Right cardiac atrium (tissue), 5 donors: ENCODE measurements at regions not wholly inside any gene's neighbourhood (a gene's known extent, or its start where the extent isn't known, plus 50 kb on each side); places are given as distances from the start of the nearest gene placed in this dataset.

Source experiments
- ATAC-seq, 2 donors: fragments of 200-7000 bp; cut with Tn5 transposase; one replicate each; pipeline versions ENCODE4 v1.8.0 to v1.9.1; 2020; ENCODE audit warnings: moderate library complexity in 2 of 2, mild to moderate bottlenecking in 1 of 2
- DNase-seq, 3 donors: peaks; one replicate each; pipeline ENCODE4 v3.0.0-alpha.2; 2020
- H3K27ac ChIP-seq: one replicate; pipeline ENCODE4 v1.5.1; 2013; ENCODE audit warnings: mild to moderate bottlenecking, low read length, control low read depth, moderate library complexity
- H3K27me3 ChIP-seq: one replicate; pipeline ENCODE4 v1.6.1; 2013; ENCODE audit not compliant: control insufficient read depth, insufficient read depth
- H3K4me1 ChIP-seq: one replicate; pipeline ENCODE4 v1.6.1; 2013; ENCODE audit warnings: low read length; ENCODE audit not compliant: control insufficient read depth, insufficient read depth
- H3K4me3 ChIP-seq: one replicate; pipeline ENCODE4 v1.5.1; 2013; ENCODE audit warnings: low read length, control low read depth
- H3K9me3 ChIP-seq: one replicate; pipeline ENCODE4 v1.6.1; 2013; ENCODE audit warnings: low read length; ENCODE audit not compliant: control insufficient read depth
- whole genome bisulfite sequencing: extraction: QIAGEN DNeasy Blood & Tissue Kit; methylation state at CpG from one replicate; pipeline ENCODE4 v1.1.7; 2013; 5-methylcytosine and 5-hydroxymethylcytosine counted together
- intact Hi-C, 4 donors: fragments of 100-400 bp; cut with DNase I; formaldehyde crosslinking; loops; one replicate each; pipeline versions ENCODE4 v1.11.0 to v1.14.0; 2022 to 2023
- donor health status: healthy with polysubstance abuse.
- donor health status: DM: no; HTN: yes; CAD: no.
- donor health status: DM: no; HTN: no; CAD: no.
- donor health status: DM: no; HTN: yes; CAD: no; lungs with severe emphysema.
- donor health status: DM: yes; HTN: yes; CAD: no.

DNA sequence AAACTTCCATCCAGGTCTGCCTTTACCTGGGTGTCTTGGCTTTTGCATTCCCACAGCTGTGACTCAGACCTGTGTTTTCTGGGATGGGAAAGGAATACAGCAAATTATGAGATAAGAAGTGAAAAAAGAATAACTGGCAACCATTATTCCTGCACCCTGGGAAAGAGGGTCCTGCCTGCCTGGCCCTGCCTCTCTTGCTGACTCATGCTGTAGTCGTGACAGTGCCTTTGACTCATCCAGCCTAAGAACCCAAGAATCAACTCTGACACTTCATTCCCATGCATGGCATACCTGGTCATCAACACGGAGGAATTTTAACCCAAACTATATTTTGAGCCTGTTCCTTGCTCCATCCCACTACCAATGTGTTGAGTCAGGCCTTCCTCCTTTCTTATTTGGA, 185.4 kb upstream of the SERP2 start:
- Histone ChIP-seq H3K4me1 (no peaks in the 10 kb centered on the region), H3K9me3 (no peaks in the 10 kb centered on the region), H3K4me3 (no peak overlapping the region), H3K27ac (no peak overlapping the region), H3K27me3 (no peaks in the 10 kb centered on the region)
- ATAC-seq (no peak), DNase-seq (no peak)
- intact Hi-C loops: no loop called here
- 87% methylated on average over 2 of the region's 2 CpGs for WGBS

DNA sequence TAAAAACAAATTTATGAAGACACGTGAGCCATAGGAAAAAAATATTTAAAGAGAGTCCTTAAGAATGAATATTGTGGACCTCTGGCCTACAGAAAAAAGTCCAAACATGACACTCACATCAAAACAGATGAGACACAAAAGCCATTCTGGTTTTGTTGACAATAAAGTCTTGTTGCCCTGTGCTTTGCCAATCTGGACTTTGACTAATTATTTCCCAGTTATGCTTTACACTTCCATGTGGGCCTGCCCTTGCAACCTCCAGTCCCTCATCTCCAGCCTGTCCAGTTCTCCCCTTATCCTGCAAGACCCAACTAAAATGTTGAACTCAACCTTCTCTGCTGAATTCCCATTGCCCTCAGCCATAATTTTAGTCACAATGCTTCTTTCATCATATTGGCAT, 184.5 kb upstream of the SERP2 start:
- ATAC-seq: no peak
- WGBS: 92% methylated on average over 1 of the region's 1 CpG
- Histone ChIP-seq H3K4me3 (no peak overlapping the region), H3K27me3 (no peaks in the 10 kb centered on the region), H3K9me3 (no peaks in the 10 kb centered on the region), H3K4me1 (no peaks in the 10 kb centered on the region), H3K27ac (no peak overlapping the region)
- intact Hi-C loops: no loop called here
- no peak for DNase-seq

DNA sequence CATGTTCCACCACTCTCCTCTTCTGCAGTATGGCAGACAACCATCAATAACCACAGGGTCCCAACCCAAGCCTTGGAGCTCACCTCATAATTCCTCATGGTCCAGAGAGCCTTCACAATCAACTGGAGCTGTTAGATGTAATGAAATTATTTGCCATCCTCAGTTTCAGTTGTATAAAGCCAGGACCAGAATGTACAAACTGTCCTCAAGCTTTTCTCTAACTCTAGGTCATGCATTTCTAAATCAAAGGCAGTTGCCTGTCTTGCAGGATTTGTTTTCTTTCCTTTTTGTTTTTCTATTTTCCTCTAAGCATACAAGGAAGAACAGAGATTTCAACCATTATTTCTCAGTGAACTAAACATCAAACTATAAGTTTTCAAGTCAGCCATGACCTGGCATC, 182.5 kb upstream of the SERP2 start:
- peak in 1 of 2 donors; percentile 43 for ATAC-seq
- no peak overlapping the region for H3K4me3 ChIP-seq
- intact Hi-C loops: loop anchor here in 3 of 4 donors (5.0 to 10.0 kb wide), 3 partner anchors 34 to 246 kb away; no protein-coding TSS in a partner anchor
- H3K27me3 ChIP-seq: no peaks in the 10 kb centered on the region
- no peaks in the 10 kb centered on the region for H3K4me1 ChIP-seq
- no peak overlapping the region for H3K27ac ChIP-seq
- H3K9me3 ChIP-seq: no peaks in the 10 kb centered on the region
- no peak for DNase-seq

DNA sequence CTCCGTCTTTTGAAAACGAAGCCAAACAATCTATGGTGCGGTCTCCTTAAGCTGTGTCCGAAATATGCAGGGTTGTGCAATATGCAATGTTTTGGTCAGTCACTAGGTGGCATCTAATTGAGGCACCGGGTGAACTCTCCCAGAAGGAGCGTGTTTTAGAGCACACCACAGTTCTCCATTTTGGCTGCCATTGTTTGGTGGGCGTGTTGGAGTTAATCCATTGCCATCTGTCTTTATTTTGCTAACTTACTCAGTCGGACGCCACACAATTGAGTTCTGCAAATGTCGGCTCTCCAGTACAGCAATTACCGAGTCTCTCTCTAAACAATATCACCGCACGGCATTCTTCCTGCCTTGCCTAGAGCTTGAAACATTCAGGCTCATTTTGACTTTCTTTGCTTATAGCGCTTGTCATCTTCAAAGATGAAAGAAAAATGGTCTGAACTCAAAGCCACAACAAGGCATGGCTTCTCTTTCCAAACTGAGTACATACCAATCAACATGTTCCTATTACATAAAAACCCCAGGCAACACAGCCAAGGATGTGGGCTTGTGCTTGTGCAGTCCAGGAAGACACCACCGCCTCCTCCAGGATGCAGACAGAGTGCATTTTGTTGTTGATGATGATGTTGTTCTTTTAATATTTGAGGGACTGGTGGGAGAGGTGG, 182.0 kb upstream of the SERP2 start:
- H3K27me3 ChIP-seq: no peaks in the 10 kb centered on the region
- WGBS: 51% methylated on average over 15 of the region's 15 CpGs
- intact Hi-C loops: loop anchor here in 3 of 4 donors (5.0 to 10.0 kb wide), 3 partner anchors 34 to 246 kb away; no protein-coding TSS in a partner anchor
- no peaks in the 10 kb centered on the region for H3K4me1 ChIP-seq
- DNase-seq (peak in 2 of 3 donors; percentile 29 to 69), ATAC-seq (peak; percentile 93 to 96)
- no peak overlapping the region for H3K27ac ChIP-seq
- H3K9me3 ChIP-seq: no peaks in the 10 kb centered on the region
- H3K4me3 ChIP-seq: no peak overlapping the region

DNA sequence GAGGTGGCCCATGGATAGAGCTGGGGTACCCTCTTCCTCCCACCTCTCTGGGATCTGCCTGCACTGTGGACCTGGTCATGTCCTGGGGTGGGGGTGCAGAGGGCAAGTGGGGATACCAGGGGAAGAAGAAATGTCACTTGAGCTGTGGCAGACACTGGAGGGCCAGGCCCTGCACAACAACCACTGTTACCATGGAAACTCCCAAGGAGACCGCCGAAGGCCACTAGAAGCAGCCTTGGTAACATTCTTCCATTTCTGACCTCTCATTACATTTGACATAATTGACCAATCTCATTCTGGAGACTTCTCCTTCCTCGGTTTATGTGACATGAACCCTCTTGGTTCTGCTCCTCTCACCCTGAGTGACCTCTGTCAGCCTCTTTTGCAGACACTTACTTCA, 179.9 kb upstream of the SERP2 start:
- no peaks in the 10 kb centered on the region for H3K9me3 ChIP-seq
- no peak overlapping the region for H3K4me3 ChIP-seq
- no peaks in the 10 kb centered on the region for H3K27me3 ChIP-seq
- H3K27ac ChIP-seq: no peak overlapping the region
- DNase-seq (no peak), ATAC-seq (no peak)
- H3K4me1 ChIP-seq: peaks cover 7% of the 10 kb centered on the region
- intact Hi-C loops: loop anchor here in 3 of 4 donors (5.0 to 10.0 kb wide), 3 partner anchors 36 to 244 kb away; no protein-coding TSS in a partner anchor
- 82% methylated on average over 3 of the region's 3 CpGs for WGBS

DNA sequence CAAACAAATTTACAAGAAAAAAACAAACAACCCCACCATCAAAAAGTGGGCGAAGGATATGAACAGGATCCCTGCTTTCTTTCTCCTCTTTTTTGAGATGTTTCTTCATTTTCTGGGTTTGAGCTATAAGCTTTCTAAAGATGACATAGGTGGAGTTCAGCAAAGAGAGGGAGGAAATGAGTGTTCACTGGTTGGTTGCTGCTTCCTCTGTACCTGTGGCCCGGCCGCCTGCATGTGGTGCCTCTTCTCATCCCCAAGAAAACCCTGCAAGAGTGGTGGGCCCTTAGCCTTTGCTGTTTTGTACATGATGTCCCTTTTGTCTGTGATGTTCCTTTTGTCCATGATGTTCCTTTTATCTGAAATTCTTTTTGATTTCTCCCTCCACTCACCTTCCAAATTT, 178.4 kb upstream of the SERP2 start:
- no peak for ATAC-seq
- DNase-seq: no peak
- no peak overlapping the region for H3K4me3 ChIP-seq
- no peaks in the 10 kb centered on the region for H3K9me3 ChIP-seq
- H3K27me3 ChIP-seq: no peaks in the 10 kb centered on the region
- intact Hi-C loops: loop anchor here in 1 of 4 donors (10.0 kb wide), 1 partner anchor 240 kb away; no protein-coding TSS in a partner anchor
- H3K4me1 ChIP-seq: peaks cover 11% of the 10 kb centered on the region
- H3K27ac ChIP-seq: no peak overlapping the region
- WGBS: 89% methylated on average over 3 of the region's 3 CpGs

DNA sequence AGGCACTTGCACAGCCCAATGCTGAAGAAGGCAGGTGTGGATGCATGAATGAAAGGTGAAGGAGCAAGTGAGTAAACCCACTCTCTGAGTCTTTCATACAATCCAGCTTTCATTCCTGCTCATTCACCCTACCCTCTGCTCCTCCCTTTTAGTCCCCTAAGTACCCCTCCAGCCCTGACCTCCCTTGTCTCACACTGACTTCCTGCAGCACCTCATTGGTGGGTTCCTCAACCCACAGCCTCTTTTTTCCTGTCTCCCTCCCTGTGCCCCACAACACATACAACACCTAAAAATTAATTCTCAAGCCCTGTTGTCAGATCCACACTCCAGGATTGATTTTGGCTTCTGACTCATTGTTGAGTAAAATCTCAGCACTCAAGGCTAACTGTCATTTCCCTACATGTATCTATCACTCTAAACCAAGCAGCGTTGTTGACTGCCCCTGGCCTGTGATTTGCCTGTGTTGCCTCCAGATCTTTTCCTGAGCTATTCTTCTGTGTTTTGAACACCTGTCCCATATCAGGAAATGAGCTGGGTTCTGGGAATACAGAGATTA, 177.3 kb upstream of the SERP2 start:
- ATAC-seq (no peak), DNase-seq (no peak)
- WGBS: 75% methylated on average over 1 of the region's 1 CpG
- Histone ChIP-seq H3K4me1 (peaks cover 11% of the 10 kb centered on the region), H3K9me3 (no peaks in the 10 kb centered on the region), H3K27me3 (no peaks in the 10 kb centered on the region), H3K4me3 (no peak overlapping the region), H3K27ac (no peak overlapping the region)
- intact Hi-C loops: loop anchor here in 1 of 4 donors (10.0 kb wide), 1 partner anchor 239 kb away; no protein-coding TSS in a partner anchor

DNA sequence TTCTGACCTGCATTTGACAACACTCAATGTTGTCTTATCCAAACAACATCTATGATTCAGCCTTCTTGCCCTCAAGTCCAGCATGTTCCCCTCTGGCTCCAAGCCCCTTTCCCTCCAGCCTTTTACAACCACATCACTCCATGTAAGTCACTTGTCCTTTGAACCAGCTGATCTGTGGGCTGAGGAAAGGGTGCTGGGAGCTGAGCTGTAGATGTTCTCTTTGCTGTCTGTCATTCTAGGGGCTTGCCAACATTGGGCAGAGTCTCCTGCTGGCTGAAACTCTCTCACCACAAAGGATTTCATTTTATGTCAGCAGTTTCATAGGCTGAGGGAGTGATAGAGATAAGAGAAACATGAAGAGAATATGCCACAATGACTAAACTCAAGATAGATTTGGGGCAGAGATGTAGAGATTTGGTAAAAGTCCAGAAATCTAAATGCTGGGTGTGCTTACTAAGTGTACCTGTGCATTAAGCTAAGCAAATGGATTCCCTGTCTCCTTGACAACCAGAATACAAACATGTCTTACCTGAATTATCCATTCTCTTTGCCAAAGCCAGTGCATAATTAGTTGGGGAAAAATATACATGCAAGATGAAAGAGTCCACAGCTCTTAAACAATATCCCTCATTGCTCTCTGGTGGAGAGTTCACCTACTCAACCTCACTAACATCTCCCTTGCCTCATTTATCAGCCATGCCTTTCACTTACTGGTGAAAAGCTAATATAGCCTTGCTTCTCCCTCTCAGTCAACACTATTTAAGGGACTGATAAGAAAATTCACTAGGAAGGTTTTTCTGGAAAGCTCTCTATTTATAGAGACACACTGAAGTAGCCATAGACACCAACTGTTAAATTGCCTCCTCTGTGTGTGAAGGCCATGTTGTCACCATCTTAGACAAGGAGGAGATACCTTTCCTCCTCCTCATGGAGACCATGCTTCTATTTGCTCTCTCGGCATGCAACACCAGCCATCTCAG, 175.5 kb upstream of the SERP2 start:
- Histone ChIP-seq H3K27me3 (no peaks in the 10 kb centered on the region), H3K4me1 (peaks cover 11% of the 10 kb centered on the region), H3K4me3 (no peak overlapping the region), H3K27ac (no peak overlapping the region), H3K9me3 (no peaks in the 10 kb centered on the region)
- intact Hi-C loops: loop anchor here in 1 of 4 donors (10.0 kb wide), 1 partner anchor 237 kb away; no protein-coding TSS in a partner anchor
- ATAC-seq (peak; percentile 19 to 42), DNase-seq (peak in 1 of 3 donors; percentile 23)
- 73% methylated on average over 1 of the region's 1 CpG for WGBS

DNA sequence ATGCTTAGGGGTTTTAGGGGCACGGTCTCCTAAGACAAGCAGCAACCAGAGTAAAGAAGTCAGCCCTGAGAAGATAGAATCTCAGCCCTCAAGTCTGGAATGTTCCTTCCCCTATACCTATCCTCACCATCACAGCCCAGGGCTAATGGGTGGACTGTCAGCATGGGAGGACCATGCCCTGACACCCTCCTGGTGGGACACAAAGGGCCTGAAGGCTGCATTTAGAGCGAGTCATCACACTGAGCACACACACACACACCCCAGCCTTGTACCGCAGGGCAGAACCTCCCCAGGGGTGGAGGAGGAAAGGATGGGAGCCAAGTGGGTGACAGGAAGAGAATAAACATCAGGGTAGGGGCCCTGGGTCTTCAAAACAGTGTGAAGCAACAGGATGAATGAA, 174.8 kb upstream of the SERP2 start:
- no peak overlapping the region for H3K27ac ChIP-seq
- H3K9me3 ChIP-seq: no peaks in the 10 kb centered on the region
- intact Hi-C loops: loop anchor here in 1 of 4 donors (10.0 kb wide), 1 partner anchor 236 kb away; no protein-coding TSS in a partner anchor
- peak in 1 of 3 donors; percentile 21 for DNase-seq
- no peaks in the 10 kb centered on the region for H3K27me3 ChIP-seq
- 75% methylated on average over 3 of the region's 3 CpGs for WGBS
- H3K4me1 ChIP-seq: peaks cover 11% of the 10 kb centered on the region
- peak; percentile 21 to 31 for ATAC-seq
- H3K4me3 ChIP-seq: no peak overlapping the region

DNA sequence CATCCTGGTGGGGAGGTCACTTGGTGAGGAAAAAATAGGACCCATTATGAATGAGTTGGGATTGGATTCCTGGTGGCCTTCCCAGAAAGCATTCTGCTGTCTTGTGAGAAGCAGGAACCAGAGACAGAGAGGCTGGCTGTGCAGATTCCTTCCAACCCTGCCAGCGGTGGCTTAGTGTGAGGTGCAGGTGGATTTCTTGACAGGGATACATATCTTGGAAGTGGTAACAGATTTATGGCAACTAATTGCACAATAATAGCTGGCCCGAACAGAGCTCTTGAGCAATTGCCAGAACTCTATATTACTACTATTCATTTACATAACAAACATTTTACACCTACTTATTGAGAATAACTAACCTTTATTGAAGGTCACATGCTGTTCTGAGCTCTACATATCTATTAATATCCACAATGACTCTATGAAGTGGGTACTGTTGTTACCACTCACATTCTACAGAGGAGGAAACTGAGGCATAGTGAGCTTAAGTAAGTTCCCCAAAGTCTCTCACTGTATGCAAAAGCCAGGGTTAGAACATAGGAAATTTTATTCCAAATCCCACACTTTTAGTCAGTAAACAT, 173.9 kb upstream of the SERP2 start:
- intact Hi-C loops: loop anchor here in 1 of 4 donors (10.0 kb wide), 1 partner anchor 235 kb away; no protein-coding TSS in a partner anchor
- peaks cover 11% of the 10 kb centered on the region for H3K4me1 ChIP-seq
- H3K4me3 ChIP-seq: no peak overlapping the region
- DNase-seq (peak in 1 of 3 donors; percentile 24), ATAC-seq (peak; percentile 35 to 70)
- no peaks in the 10 kb centered on the region for H3K27me3 ChIP-seq
- WGBS: 54% methylated on average over 2 of the region's 2 CpGs
- H3K27ac ChIP-seq: no peak overlapping the region
- no peaks in the 10 kb centered on the region for H3K9me3 ChIP-seq
